ENCODE measurements at regions not wholly inside any gene's neighbourhood (a gene's known extent, or its start where the extent isn't known, plus 50 kb on each side); places are given as distances from the start of the nearest gene placed in this dataset.

DNA sequence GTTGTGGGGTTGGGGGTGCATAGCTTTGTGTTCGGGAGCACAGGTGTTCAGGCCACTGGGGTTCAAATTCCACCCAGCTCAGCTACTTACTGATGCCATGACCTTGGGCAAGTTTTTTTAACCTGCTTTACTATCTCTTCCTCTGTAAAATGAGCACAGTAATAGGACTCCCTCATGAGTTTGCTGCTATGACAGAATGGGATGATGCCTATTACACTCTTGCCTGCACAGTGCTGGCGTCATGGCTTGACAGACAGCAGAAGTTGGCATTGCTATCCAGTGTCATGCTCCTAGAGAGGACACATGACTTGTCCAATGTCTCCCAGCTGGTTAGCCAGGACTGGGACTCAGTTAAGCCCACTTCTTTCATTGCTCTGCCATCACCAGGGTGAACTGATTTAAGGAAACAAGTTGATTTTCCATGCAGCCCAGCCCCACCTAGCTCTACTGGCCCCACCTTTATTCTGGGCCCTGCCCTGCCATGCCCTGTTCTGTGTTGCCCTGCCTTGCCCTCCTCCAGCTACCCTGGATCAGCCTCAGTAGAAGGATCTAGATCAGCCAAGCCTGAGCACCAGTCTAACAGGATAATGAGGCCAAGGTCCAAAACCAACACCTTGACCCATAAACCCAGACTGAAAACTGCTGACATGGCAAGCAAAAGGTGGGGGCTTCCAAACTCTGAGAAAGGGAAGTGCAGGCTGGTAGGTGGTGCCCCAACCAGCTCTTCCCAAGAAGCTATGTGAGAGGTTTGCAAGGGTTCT is 155.8 kb upstream of the ATP11B start:
- Histone ChIP-seq H3K4me3 (no peak overlapping the region), H3K27ac (no peak overlapping the region), H3K4me1 (replicated peaks) (no peaks in the 10 kb centered on the region), H3K36me3 (no peaks in the 10 kb centered on the region), H3K27me3 (replicated peaks; ENCODE audit: insufficient read depth) (no peaks in the 10 kb centered on the region), H3K9me3 (no peaks in the 10 kb centered on the region)
- 78% methylated on average over 2 of the region's 2 CpGs for WGBS
- intact Hi-C loops (cut with DNase I), result no loop called here
- DNase-seq (ENCODE audit: low spot score), result no peak
- TF ChIP-seq POLR2A (IDR thresholded peaks at IDR 0.05) (no peak), POLR2AphosphoS5 (IDR thresholded peaks at IDR 0.05) (no peak)
- TF ChIP-seq, protein P1, sequence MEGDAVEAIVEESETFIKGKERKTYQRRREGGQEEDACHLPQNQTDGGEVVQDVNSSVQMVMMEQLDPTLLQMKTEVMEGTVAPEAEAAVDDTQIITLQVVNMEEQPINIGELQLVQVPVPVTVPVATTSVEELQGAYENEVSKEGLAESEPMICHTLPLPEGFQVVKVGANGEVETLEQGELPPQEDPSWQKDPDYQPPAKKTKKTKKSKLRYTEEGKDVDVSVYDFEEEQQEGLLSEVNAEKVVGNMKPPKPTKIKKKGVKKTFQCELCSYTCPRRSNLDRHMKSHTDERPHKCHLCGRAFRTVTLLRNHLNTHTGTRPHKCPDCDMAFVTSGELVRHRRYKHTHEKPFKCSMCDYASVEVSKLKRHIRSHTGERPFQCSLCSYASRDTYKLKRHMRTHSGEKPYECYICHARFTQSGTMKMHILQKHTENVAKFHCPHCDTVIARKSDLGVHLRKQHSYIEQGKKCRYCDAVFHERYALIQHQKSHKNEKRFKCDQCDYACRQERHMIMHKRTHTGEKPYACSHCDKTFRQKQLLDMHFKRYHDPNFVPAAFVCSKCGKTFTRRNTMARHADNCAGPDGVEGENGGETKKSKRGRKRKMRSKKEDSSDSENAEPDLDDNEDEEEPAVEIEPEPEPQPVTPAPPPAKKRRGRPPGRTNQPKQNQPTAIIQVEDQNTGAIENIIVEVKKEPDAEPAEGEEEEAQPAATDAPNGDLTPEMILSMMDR (IDR thresholded peaks at IDR 0.05), result no peak

DNA sequence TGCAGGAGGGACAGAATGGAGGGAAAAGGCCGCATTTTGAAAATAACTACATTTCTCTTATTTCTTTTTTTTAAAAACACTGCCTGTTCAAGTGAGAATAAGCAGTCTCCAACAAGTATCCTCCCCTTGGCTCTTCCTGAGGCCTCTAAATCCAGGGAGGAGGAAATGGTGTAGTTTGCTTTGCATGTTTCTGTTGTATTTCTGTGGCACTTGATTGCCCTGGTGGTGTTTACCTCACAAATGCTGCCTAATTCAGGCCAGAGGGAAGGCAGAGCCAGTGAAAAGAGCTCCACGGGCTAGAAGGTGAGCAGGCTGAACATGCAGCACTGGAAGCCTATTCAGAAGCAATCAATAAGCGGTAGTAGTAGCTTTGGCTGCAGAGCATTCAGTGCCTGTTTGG is 149.3 kb upstream of the ATP11B start:
- TF ChIP-seq POLR2AphosphoS5 (IDR thresholded peaks at IDR 0.05), result no peak
- TF ChIP-seq, protein P1 (IDR thresholded peaks at IDR 0.05), result no peak
- TF ChIP-seq POLR2A (IDR thresholded peaks at IDR 0.05), result no peak
- no peaks in the 10 kb centered on the region for H3K36me3 ChIP-seq
- intact Hi-C loops (cut with DNase I), result no loop called here
- no peaks in the 10 kb centered on the region for H3K9me3 ChIP-seq
- no peaks in the 10 kb centered on the region for H3K4me1 ChIP-seq (replicated peaks)
- H3K27me3 ChIP-seq (replicated peaks; ENCODE audit: insufficient read depth), result no peaks in the 10 kb centered on the region
- no peak for DNase-seq (ENCODE audit: low spot score)
- 67% methylated on average over 3 of the region's 3 CpGs for WGBS
- H3K27ac ChIP-seq, result no peak overlapping the region
- no peak overlapping the region for H3K4me3 ChIP-seq

DNA sequence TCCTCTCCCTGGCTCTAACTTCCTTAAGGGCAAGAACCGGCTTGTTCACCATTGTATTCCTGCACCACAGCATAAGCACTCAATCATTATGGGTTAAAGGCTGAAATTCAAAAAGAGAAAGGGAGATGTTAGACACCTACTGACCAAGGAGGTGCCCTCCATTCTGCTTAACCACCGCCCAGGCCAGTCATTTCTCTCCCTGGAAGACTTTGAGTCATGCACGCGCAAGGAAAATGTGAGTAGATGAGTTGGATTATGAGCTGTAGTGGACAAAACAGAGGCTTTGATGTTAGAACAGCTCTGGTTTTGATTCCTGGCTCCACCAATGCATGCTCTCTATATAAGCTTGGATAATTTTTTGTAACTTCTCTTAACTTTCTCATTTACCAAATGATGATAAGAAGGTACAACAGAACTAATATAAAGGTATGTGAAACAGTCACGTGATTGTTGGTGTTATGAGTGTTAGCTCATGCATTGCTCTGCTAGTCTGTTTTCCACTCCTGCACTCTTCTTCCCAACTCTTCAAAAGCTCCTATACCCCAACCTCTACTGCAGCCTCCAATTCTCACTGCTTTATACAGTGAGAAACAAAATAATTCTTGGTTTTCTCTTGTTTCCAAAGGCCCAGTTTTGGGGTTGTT is 148.4 kb upstream of the ATP11B start:
- Histone ChIP-seq H3K4me3 (no peak overlapping the region), H3K9me3 (no peaks in the 10 kb centered on the region), H3K4me1 (replicated peaks) (no peaks in the 10 kb centered on the region), H3K36me3 (no peaks in the 10 kb centered on the region), H3K27ac (no peak overlapping the region), H3K27me3 (replicated peaks; ENCODE audit: insufficient read depth) (no peaks in the 10 kb centered on the region)
- TF ChIP-seq POLR2A (IDR thresholded peaks at IDR 0.05), result no peak
- TF ChIP-seq POLR2AphosphoS5 (IDR thresholded peaks at IDR 0.05), result no peak
- TF ChIP-seq, protein P1 (IDR thresholded peaks at IDR 0.05), result no peak
- WGBS, result 66% methylated on average over 5 of the region's 5 CpGs
- intact Hi-C loops (cut with DNase I), result no loop called here
- no peak for DNase-seq (ENCODE audit: low spot score)

DNA sequence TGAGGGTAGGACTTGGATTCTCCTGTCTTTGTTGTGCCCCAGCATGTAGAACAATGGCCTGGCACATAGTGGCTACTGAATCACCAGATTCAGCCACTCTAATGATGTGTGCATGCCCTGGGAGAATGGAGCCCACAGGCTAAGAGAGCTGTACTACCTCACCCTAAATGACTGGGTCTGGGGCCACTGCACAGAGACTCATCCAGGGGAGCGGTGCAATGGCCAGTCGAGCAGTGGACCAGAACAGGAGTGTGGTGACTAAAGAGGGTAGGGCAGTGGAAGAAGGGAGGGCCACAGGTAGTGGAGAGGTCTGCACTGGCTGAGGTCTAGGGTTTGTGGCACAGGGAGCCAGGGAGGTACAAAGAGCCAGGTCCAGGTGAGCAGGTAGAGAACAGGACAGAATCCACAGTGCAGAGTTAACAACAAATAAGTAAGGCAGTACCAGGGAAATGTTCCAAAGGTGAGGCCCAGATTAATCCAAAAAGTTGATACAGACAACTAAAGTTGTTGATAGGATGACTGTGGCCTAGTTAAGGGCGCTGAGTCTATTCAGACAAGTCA is 142.7 kb upstream of the ATP11B start:
- intact Hi-C loops (cut with DNase I), result no loop called here
- no peaks in the 10 kb centered on the region for H3K4me1 ChIP-seq (replicated peaks)
- no peaks in the 10 kb centered on the region for H3K9me3 ChIP-seq
- DNase-seq (ENCODE audit: low spot score), result no peak
- TF ChIP-seq POLR2AphosphoS5 (IDR thresholded peaks at IDR 0.05) (no peak), POLR2A (IDR thresholded peaks at IDR 0.05) (no peak)
- TF ChIP-seq, protein P1 (IDR thresholded peaks at IDR 0.05), result no peak
- H3K4me3 ChIP-seq, result no peak overlapping the region
- 99% methylated on average over 3 of the region's 3 CpGs for WGBS
- no peaks in the 10 kb centered on the region for H3K36me3 ChIP-seq
- no peak overlapping the region for H3K27ac ChIP-seq
- no peaks in the 10 kb centered on the region for H3K27me3 ChIP-seq (replicated peaks; ENCODE audit: insufficient read depth)

Measured in prostate gland (tissue), 2 donors.